B cell (primary cell): ENCODE measurements at regions not wholly inside any gene's neighbourhood (a gene's known extent, or its start where the extent isn't known, plus 50 kb on each side); places are given as distances from the start of the nearest gene placed in this dataset.

ENCODE experiments used
- CTCF ChIP-seq: fragments of 200-600 bp; IDR thresholded peaks from one replicate; pipeline ENCODE4 v1.8.0; 2022; ENCODE audit warnings: antibody characterized with exemption, mild to moderate bottlenecking
- EZH2 ChIP-seq: IDR thresholded peaks from 2 replicates; pipeline ENCODE4 v1.6.1; 2012; ENCODE audit warnings: borderline replicate concordance, low read depth, mild to moderate bottlenecking, moderate library complexity, low read length; ENCODE audit not compliant: insufficient read depth, poor library complexity, severe bottlenecking

GRCh38 chr3:72544239-72544638 is 304.0 kb downstream of the SHQ1 start:
- no peak for TF ChIP-seq CTCF
- TF ChIP-seq EZH2, result no peak
